Hepatocyte (in vitro differentiated cells): ENCODE measurements at regions not wholly inside any gene's neighbourhood (a gene's known extent, or its start where the extent isn't known, plus 50 kb on each side); places are given as distances from the start of the nearest gene placed in this dataset.
A peak's percentile ranks its signal among the peaks of the same experiment; 100 is the strongest.

Experiments
- DNase-seq: peaks from one replicate; pipeline ENCODE4 v3.0.0-alpha.2; 2016; ENCODE audit warnings: low spot score
- H2AFZ ChIP-seq: fragments of 200-600 bp; sonication (generic); 2 replicates; pipeline ENCODE4 v1.6.0; 2016; ENCODE audit warnings: antibody characterized with exemption, mild to moderate bottlenecking
- H3K27ac ChIP-seq: fragments of 200-600 bp; sonication (generic); 2 replicates; pipeline ENCODE4 v1.5.1; 2016; ENCODE audit warnings: mild to moderate bottlenecking
- H3K27me3 ChIP-seq: fragments of 200-600 bp; sonication (generic); 2 replicates; pipeline ENCODE4 v1.6.1; 2016
- H3K36me3 ChIP-seq: fragments of 200-600 bp; sonication (generic); replicated peaks from 2 replicates; pipeline ENCODE4 v1.5.1; 2016; ENCODE audit warnings: low read depth; ENCODE audit not compliant: insufficient read depth
- H3K4me1 ChIP-seq: fragments of 200-600 bp; sonication (generic); 2 replicates; pipeline ENCODE4 v1.5.1; 2016; ENCODE audit warnings: mild to moderate bottlenecking, moderate library complexity; ENCODE audit not compliant: insufficient read depth
- H3K4me2 ChIP-seq: fragments of 200-600 bp; sonication (generic); 2 replicates; pipeline ENCODE4 v1.6.0; 2016
- H3K4me3 ChIP-seq: fragments of 200-600 bp; sonication (generic); 2 replicates; pipeline ENCODE4 v1.5.1; 2016; ENCODE audit warnings: mild to moderate bottlenecking
- H3K79me2 ChIP-seq: fragments of 200-600 bp; sonication (generic); 2 replicates; pipeline ENCODE4 v1.6.0; 2017; ENCODE audit warnings: mild to moderate bottlenecking
- H3K9me2 ChIP-seq: fragments of 200-600 bp; sonication (generic); replicated peaks from 2 replicates; pipeline ENCODE4 v1.6.0; 2017; ENCODE audit warnings: mild to moderate bottlenecking; ENCODE audit not compliant: insufficient read depth
- H3K9me3 ChIP-seq: fragments of 200-600 bp; sonication (generic); 2 replicates; pipeline ENCODE4 v1.5.1; 2016; ENCODE audit warnings: low read depth, mild to moderate bottlenecking
- H4K20me1 ChIP-seq: fragments of 200-600 bp; sonication (generic); 2 replicates; pipeline ENCODE4 v1.6.0; 2016; ENCODE audit warnings: mild to moderate bottlenecking; ENCODE audit not compliant: insufficient read depth, poor library complexity, severe bottlenecking
- CTCF ChIP-seq: fragments of 200-600 bp; sonication (generic); IDR thresholded peaks from 2 replicates; pipeline ENCODE4 v1.5.1; 2016; ENCODE audit warnings: antibody characterized with exemption, mild to moderate bottlenecking; ENCODE audit not compliant: poor library complexity
- EZH2 ChIP-seq: fragments of 200-600 bp; sonication (generic); IDR thresholded peaks from 2 replicates; pipeline ENCODE4 v1.6.1; 2016; ENCODE audit warnings: antibody characterized with exemption, mild to moderate bottlenecking, borderline replicate concordance
- EZH2phosphoT487 ChIP-seq: fragments of 200-600 bp; sonication (generic); IDR thresholded peaks from one replicate; pipeline ENCODE4 v1.6.1; 2018; ENCODE audit warnings: antibody characterized with exemption, mild to moderate bottlenecking, low read depth, moderate library complexity; ENCODE audit not compliant: unreplicated experiment, severe bottlenecking
- WGBS: methylation state at CpG from one replicate; pipeline ENCODE4 v1.1.6; 2016; ENCODE audit warnings: low lambda C conversion rate; ENCODE audit errors: missing lambda C conversion rate; 5-methylcytosine and 5-hydroxymethylcytosine counted together

GRCh38 chr9:129363216-129363873 is 185.3 kb upstream of the IER5L start:
- Histone ChIP-seq H2AFZ (no peak overlapping the region), H3K4me2 (no peak overlapping the region), H3K4me1 (no peaks in the 10 kb centered on the region), H3K9me3 (no peaks in the 10 kb centered on the region), H3K36me3 (no peaks in the 10 kb centered on the region), H3K9me2 (no peaks in the 10 kb centered on the region), H3K79me2 (no peaks in the 10 kb centered on the region), H3K4me3 (no peak overlapping the region), H3K27ac (no peak overlapping the region), H3K27me3 (no peaks in the 10 kb centered on the region), H4K20me1 (no peaks in the 10 kb centered on the region)
- no peak for DNase-seq
- no peak for TF ChIP-seq CTCF
- no peak for TF ChIP-seq EZH2phosphoT487
- no peak for TF ChIP-seq EZH2
- WGBS, result 78% methylated on average over 10 of the region's 10 CpGs

- Histone ChIP-seq H3K4me3 (no peak overlapping the region), H4K20me1 (no peaks in the 10 kb centered on the region), H3K27me3 (no peaks in the 10 kb centered on the region), H3K36me3 (no peaks in the 10 kb centered on the region), H3K4me2 (no peak overlapping the region), H2AFZ (no peak overlapping the region), H3K27ac (no peak overlapping the region), H3K4me1 (no peaks in the 10 kb centered on the region), H3K79me2 (no peaks in the 10 kb centered on the region), H3K9me2 (no peaks in the 10 kb centered on the region), H3K9me3 (no peaks in the 10 kb centered on the region)
- peak; percentile 9 for DNase-seq
- TF ChIP-seq EZH2 (no peak), CTCF (no peak), EZH2phosphoT487 (no peak)
- WGBS, result 81% methylated on average over 14 of the region's 15 CpGs
Measured at GRCh38 chr9:129362287-129363000, 184.4 kb upstream of the IER5L start.

- no peaks in the 10 kb centered on the region for H3K9me2 ChIP-seq
- H3K4me3 ChIP-seq, result no peak overlapping the region
- H3K36me3 ChIP-seq, result no peaks in the 10 kb centered on the region
- no peak overlapping the region for H3K27ac ChIP-seq
- H2AFZ ChIP-seq, result no peak overlapping the region
- no peaks in the 10 kb centered on the region for H4K20me1 ChIP-seq
- H3K9me3 ChIP-seq, result no peaks in the 10 kb centered on the region
- DNase-seq, result no peak
- no peaks in the 10 kb centered on the region for H3K27me3 ChIP-seq
- 92% methylated on average over 20 of the region's 21 CpGs for WGBS
- no peak for TF ChIP-seq CTCF
- TF ChIP-seq EZH2phosphoT487, result no peak
- TF ChIP-seq EZH2, result no peak
- H3K4me1 ChIP-seq, result no peaks in the 10 kb centered on the region
- H3K79me2 ChIP-seq, result no peaks in the 10 kb centered on the region
- no peak overlapping the region for H3K4me2 ChIP-seq
Measured at GRCh38 chr9:129361196-129361595, 183.1 kb upstream of the IER5L start.
